CD4-positive, alpha-beta T cell treated with Interleukin-21 for 1 hour (primary cell): ENCODE measurements at regions not wholly inside any gene's neighbourhood (a gene's known extent, or its start where the extent isn't known, plus 50 kb on each side); places are given as distances from the start of the nearest gene placed in this dataset.
"Not testable (repeated sequence)": the region's sequence is repeated elsewhere in the genome, so short reads cannot be mapped to it uniquely, and the experiment has no call there.

Experiments
- DNase-seq: peaks from one replicate; pipeline ENCODE4 v3.0.0-alpha.2; 2020

- DNase-seq, result no peak
Observed at GRCh38 chr18:25544546-25545287, 192.8 kb upstream of the ZNF521 start.

DNA sequence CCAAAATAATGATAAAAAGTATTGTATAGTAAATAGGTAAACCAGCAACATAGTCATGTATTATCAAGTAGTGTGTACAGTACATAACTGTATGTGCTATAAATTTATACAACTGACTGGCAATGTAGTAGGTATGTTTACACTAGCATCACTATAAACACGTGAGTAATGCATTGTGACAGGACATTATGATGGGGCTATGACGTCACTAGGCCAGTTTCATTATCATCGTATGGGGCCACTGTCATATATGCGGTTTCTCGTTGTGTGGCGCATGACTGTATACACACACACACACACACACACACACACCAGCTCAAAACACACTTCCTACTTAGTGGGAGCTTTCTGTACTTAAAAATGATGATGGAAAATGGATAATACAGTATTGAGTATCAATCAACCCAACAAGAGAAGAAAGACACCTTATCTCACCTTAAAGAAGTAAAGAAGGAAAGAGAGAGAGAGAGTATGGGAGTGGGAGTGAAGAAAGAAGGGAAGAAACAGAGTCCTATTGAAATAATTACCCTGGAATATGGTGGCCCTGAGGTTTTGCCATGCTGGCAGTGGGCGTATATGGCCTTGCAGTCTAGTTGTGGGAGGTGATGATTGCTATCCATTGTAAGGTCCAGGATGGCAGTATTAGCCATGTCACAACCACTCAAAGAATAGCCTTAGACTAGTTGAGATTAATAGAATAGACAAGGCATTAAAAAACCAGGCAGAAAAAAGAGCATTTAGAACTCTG, 186.4 kb upstream of the ZNF521 start:
- no peak for DNase-seq

- no peak for DNase-seq
Observed at GRCh38 chr18:25535495-25535894, 183.5 kb upstream of the ZNF521 start.

GRCh38 chr18:25534401-25534800, 182.4 kb upstream of the ZNF521 start:
- no peak for DNase-seq

- DNase-seq, result no peak
Observed at GRCh38 chr18:25533218-25533617, 181.3 kb upstream of the ZNF521 start.

GRCh38 chr18:25531207-25531606, 179.2 kb upstream of the ZNF521 start:
- DNase-seq, result no peak

DNA sequence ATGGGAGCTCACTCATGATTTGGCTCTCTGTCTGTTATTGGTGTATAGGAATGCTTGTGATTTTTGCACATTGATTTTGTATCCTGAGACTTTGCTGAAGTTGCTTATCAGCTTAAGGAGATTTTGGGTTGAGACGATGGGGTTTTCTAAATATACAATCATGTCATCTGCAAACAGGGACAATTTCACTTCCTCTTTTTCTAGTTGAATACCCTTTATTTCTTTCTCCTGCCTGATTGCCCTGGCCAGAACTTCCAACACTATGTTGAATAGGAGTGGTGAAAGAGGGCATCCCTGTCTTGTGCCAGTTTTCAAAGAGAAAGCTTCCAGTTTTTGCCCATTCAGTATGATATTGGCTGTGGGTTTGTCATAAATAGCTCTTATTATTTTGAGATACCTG, 173.8 kb upstream of the ZNF521 start:
- not testable (repeated sequence) for DNase-seq

- DNase-seq, result no peak
Observed at GRCh38 chr18:25518716-25519053, 166.7 kb upstream of the ZNF521 start.

GRCh38 chr18:25517881-25518715, 166.1 kb upstream of the ZNF521 start:
- no peak for DNase-seq

GRCh38 chr18:25516747-25517498, 165.0 kb upstream of the ZNF521 start:
- no peak for DNase-seq

GRCh38 chr18:25516121-25516520, 164.2 kb upstream of the ZNF521 start:
- no peak for DNase-seq

DNA sequence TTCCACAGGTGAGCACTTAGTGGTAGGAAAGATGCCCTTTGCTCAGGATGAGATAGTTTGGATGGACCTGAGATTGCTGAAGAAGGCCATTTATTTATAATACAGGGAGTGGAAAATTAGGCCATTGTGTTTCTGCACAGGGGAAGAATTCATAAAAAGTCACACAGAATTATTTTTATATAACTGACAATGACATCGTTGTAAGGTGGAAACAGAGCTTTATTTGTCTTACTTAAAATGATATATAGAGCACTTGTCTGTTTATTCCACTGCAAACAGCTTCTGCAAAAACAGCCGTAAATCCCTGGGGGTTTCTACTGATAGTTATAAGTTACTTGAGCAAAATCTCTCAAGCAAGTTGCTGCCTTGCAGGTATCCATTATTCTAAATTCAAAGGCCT, 158.1 kb upstream of the ZNF521 start:
- no peak for DNase-seq

DNA sequence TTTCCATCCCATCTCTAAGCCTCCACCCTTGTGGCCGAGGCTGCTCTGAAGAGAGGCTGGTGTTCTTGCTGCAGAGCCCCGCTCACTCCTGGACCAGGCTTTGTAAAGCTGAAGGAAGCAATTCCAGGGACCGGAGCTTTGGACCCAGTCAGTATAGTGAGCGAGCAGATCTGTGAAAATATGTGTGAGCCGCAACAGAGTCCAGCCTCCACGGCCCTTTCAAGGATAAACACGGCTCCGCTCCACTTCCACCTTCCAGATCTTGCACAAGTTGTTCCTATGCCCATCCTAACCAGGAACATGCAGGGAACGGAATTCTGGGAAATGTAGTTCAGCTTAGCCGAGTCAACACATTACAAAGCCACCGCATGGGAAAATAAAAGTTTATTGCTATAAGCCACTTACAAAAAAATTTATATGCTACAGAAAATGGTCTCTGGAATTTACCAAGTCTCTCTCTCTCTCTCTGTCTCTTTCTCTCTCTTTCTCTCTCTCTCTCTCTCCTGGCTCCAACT, 151.7 kb upstream of the ZNF521 start:
- no peak for DNase-seq

GRCh38 chr18:25497151-25497794, 145.3 kb upstream of the ZNF521 start:
- DNase-seq, result no peak

- DNase-seq, result no peak
Observed at GRCh38 chr18:25496544-25496943, 144.6 kb upstream of the ZNF521 start.

DNA sequence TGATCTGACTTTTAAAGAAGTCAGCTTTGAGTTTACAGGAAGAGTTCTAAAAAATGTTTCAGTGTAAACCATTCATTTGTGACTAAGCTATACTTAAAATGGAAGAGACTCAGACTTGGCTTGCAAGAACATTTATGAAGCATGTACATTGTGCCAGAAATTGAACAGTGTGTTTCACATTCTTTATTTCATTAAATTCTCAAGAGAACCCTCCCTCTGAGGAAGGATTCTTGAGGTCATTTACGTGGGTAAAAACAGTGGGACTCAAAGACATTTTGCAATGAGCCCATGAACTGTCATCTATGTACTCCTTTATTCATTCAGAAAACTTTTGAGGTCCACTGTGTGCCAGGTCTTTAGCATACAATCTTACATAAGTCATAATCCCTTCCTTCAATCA, 143.6 kb upstream of the ZNF521 start:
- DNase-seq, result no peak

- DNase-seq, result no peak
Observed at GRCh38 chr18:25494888-25495287, 142.9 kb upstream of the ZNF521 start.

DNA sequence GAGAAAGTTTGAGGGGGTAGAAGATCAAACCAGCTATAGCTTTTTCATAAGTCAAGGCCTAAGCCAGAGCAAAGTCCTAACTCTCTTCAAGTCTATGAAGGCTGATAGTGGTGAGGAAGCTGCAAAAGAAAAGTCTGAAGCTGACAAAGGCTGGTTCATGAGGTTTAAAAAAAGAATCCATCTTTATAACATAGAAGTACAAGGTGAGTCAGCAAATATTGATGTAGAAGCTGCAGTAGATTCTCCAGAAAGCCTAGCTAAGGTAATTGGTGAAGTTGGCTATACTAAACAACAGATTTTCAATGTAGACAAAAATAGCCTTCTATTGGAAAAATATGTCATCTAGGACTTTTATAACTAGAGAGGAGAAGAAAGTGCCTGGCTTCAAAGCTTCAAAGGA, 141.4 kb upstream of the ZNF521 start:
- DNase-seq, result no peak

GRCh38 chr18:25490316-25490715, 138.3 kb upstream of the ZNF521 start:
- no peak for DNase-seq

DNA sequence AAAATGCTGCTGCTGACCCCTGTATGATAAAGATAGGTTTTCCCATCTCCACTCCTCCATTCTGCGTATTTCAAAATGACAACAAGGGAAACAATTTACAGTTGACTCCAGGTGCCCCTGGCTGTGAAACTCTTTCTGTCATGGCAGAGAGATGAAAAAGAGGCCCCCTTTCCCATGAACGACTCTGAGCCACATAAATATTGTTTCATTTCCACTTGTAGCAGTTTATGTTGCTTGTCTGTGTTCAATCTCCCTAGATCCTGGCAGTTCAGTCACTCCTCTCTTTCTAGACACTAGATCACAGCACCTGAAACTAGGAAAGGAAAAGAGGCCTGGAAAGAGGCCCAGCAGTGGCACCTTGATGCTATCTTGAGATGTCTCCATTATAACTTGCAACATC, 121.0 kb upstream of the ZNF521 start:
- no peak for DNase-seq

DNA sequence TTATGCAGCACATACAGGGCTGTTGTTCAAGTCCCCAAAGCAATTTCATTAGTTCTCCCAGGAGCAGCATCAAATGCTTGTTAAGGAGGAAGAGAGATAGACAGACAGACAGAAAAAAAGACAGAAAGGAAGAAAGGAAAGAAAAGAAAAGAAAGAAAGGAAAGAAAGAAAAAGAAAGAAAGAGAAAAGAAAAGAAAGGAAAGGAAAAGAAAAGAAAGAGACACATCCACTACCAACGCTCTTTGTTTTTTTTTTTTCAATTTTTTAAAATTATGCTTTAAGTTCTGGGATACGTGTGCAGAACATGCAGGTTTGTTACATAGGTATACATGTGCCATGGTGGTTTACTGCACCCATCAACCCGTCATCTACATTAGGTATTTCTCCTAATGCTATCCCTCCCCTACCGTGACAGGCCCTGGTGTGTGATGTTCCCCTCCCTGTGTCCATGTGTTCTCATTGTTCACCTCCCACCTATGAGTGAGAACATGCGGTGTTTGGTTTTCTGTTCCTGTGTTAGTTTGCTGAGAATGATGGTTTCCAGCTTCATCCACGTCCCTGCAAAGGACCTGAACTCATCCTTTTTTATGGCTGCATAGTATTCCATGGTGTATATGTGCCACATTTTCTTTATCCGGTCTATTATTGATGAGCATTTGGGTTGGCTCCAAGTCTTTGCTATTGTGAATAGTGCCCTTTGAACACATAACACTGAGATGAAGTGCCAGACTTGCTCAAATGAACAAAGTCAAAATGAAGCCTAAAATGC, 119.0 kb upstream of the ZNF521 start:
- DNase-seq, result not testable (repeated sequence)
